NCI-H146 (cell line): ENCODE measurements at regions not wholly inside any gene's neighbourhood (a gene's known extent, or its start where the extent isn't known, plus 50 kb on each side); places are given as distances from the start of the nearest gene placed in this dataset.
"Not testable (repeated sequence)": the region's sequence is repeated elsewhere in the genome, so short reads cannot be mapped to it uniquely, and the experiment has no call there.

Source experiments
- DNase-seq: peaks from one replicate; lab custom pipeline; 2025; lab: John Stamatoyannopoulos, UW

GRCh38 chr18:30446605-30447004 is 595.9 kb downstream of the DSC3 start:
- no peak for DNase-seq

- DNase-seq, result no peak
Observed at GRCh38 chr18:30444544-30444943, 598.0 kb downstream of the DSC3 start.

GRCh38 chr18:30440351-30440750 is 602.2 kb downstream of the DSC3 start:
- DNase-seq, result no peak

GRCh38 chr18:30439174-30439573 is 603.4 kb downstream of the DSC3 start:
- DNase-seq, result no peak

- no peak for DNase-seq
Observed at GRCh38 chr18:30432349-30432748, 610.2 kb downstream of the DSC3 start.

GRCh38 chr18:30419399-30419798 is 623.1 kb downstream of the DSC3 start:
- DNase-seq, result not testable (repeated sequence)

- DNase-seq, result no peak
Observed at GRCh38 chr18:30415903-30416302, 626.6 kb downstream of the DSC3 start.

- no peak for DNase-seq
Observed at GRCh38 chr18:30409120-30409519, 633.4 kb downstream of the DSC3 start.

GRCh38 chr18:30406728-30407127 is 635.8 kb downstream of the DSC3 start:
- DNase-seq, result no peak

GRCh38 chr18:30405038-30405437 is 637.5 kb downstream of the DSC3 start:
- no peak for DNase-seq

- no peak for DNase-seq
Observed at GRCh38 chr18:30404422-30404821, 638.1 kb downstream of the DSC3 start.

GRCh38 chr18:30403278-30403677 is 639.3 kb downstream of the DSC3 start:
- DNase-seq, result no peak

GRCh38 chr18:30387401-30387800 is 655.1 kb downstream of the DSC3 start:
- DNase-seq, result no peak

GRCh38 chr18:30386624-30387023 is 655.9 kb downstream of the DSC3 start:
- DNase-seq, result no peak

GRCh38 chr18:30385684-30386083 is 656.9 kb downstream of the DSC3 start:
- DNase-seq, result no peak

GRCh38 chr18:30381826-30382225 is 660.7 kb downstream of the DSC3 start:
- DNase-seq, result no peak

- DNase-seq, result no peak
Observed at GRCh38 chr18:30378097-30378496, 664.4 kb downstream of the DSC3 start.

GRCh38 chr18:30376515-30376914 is 666.0 kb downstream of the DSC3 start:
- DNase-seq, result peak; percentile 46

- no peak for DNase-seq
Observed at GRCh38 chr18:30361864-30362540, 680.5 kb downstream of the DSC3 start.

GRCh38 chr18:30359521-30359920 is 683.0 kb downstream of the DSC3 start:
- no peak for DNase-seq

GRCh38 chr18:30358555-30358954 is 684.0 kb downstream of the DSC3 start:
- no peak for DNase-seq

- DNase-seq, result no peak
Observed at GRCh38 chr18:30352551-30353168, 689.9 kb downstream of the DSC3 start.

GRCh38 chr18:30350263-30350662 is 692.3 kb downstream of the DSC3 start:
- DNase-seq, result no peak

- DNase-seq, result no peak
Observed at GRCh38 chr18:30343090-30343489, 699.5 kb downstream of the DSC3 start.
